CD8-positive, alpha-beta memory T cell (primary cell): ENCODE measurements at regions not wholly inside any gene's neighbourhood (a gene's known extent, or its start where the extent isn't known, plus 50 kb on each side); places are given as distances from the start of the nearest gene placed in this dataset.
A peak's percentile ranks its signal among the peaks of the same experiment; 100 is the strongest.

ENCODE experiments used
- CTCF ChIA-PET: fragments of 350-600 bp; sonication (Branson Sonifier 250); formaldehyde crosslinking; loops from one replicate; lab custom pipeline; 2021; ENCODE audit warnings: antibody characterized with exemption; lab: Charles Lee
- POLR2A ChIA-PET: fragments of 350-600 bp; sonication (Branson Sonifier 250); formaldehyde crosslinking; loops from one replicate; lab custom pipeline; 2021; ENCODE audit warnings: antibody characterized with exemption; lab: Charles Lee
- DNase-seq, 5 donors: peaks; one replicate each; pipeline versions ENCODE4 v3.0.0 to v3.0.0-alpha.2; 2020 to 2022; ENCODE audit warnings: mixed read lengths in 1 of 5
- H3K27ac ChIP-seq: one replicate; pipeline ENCODE4 v1.7.0; 2013; ENCODE audit warnings: low read depth, mild to moderate bottlenecking, low read length, moderate library complexity
- H3K27me3 ChIP-seq: 2 replicates; pipeline ENCODE4 v1.7.0; 2013; ENCODE audit warnings: low read length, mild to moderate bottlenecking; ENCODE audit not compliant: insufficient read depth, poor library complexity, severe bottlenecking
- H3K36me3 ChIP-seq: 2 replicates; pipeline ENCODE4 v1.7.0; 2013; ENCODE audit warnings: mild to moderate bottlenecking, low read length, moderate library complexity; ENCODE audit not compliant: insufficient read depth
- H3K4me1 ChIP-seq: 2 replicates; pipeline ENCODE4 v1.7.0; 2013; ENCODE audit warnings: mild to moderate bottlenecking, low read length, moderate library complexity; ENCODE audit not compliant: insufficient read depth
- H3K4me3 ChIP-seq: 2 replicates; pipeline ENCODE4 v1.7.0; 2013; ENCODE audit warnings: mild to moderate bottlenecking, low read length
- H3K9me3 ChIP-seq: 2 replicates; pipeline ENCODE4 v1.7.0; 2013; ENCODE audit warnings: mild to moderate bottlenecking, low read length
- H3K27ac Mint-ChIP-seq, 8 donors: one replicate each; pipeline ENCODE4 v1.8.0; 2020 to 2021; ENCODE audit warnings: mixed read lengths in 8 of 8, mild to moderate bottlenecking in 6 of 8, inconsistent platforms in 3 of 8, moderate library complexity in 3 of 8
- H3K27me3 Mint-ChIP-seq, 2 donors: one replicate each; pipeline ENCODE4 v1.8.0; 2020 to 2021; ENCODE audit warnings: mixed read lengths in 2 of 2, mild to moderate bottlenecking in 1 of 2, moderate library complexity in 1 of 2
- H3K36me3 Mint-ChIP-seq, 3 donors: one replicate each; pipeline ENCODE4 v1.8.0; 2020 to 2021; ENCODE audit warnings: mixed read lengths in 3 of 3, inconsistent platforms in 1 of 3, mild to moderate bottlenecking in 1 of 3
- H3K4me1 Mint-ChIP-seq, 3 donors: one replicate each; pipeline ENCODE4 v1.8.0; 2020 to 2021; ENCODE audit warnings: mixed read lengths in 3 of 3, inconsistent platforms in 1 of 3, mild to moderate bottlenecking in 1 of 3
- H3K4me3 Mint-ChIP-seq, 7 donors: one replicate each; pipeline ENCODE4 v1.8.0; 2020 to 2021; ENCODE audit warnings: mixed read lengths in 7 of 7, mild to moderate bottlenecking in 6 of 7, moderate library complexity in 4 of 7, inconsistent platforms in 2 of 7
- H3K9me3 Mint-ChIP-seq, 5 donors: one replicate each; pipeline ENCODE4 v1.8.0; 2020 to 2022; ENCODE audit warnings: mixed read lengths in 5 of 5, mild to moderate bottlenecking in 3 of 5, moderate library complexity in 2 of 5, inconsistent platforms in 1 of 5

- Mint-ChIP-seq H3K9me3 (no peaks in the 10 kb centered on the region), H3K4me3 (no peak overlapping the region), H3K27ac (peak overlapping the region in 1 of 8 donors; percentile 3), H3K36me3 (no peaks in the 10 kb centered on the region), H3K27me3 (peaks cover 9 to 12% of the 10 kb centered on the region in 2 donors), H3K4me1 (peaks cover 0 to 1% (median 0%) of the 10 kb centered on the region in 3 donors)
- CTCF ChIA-PET: no interaction called here
- DNase-seq: no peak
- H3K27me3 ChIP-seq: no peaks in the 10 kb centered on the region
- H3K9me3 ChIP-seq: no peaks in the 10 kb centered on the region
- POLR2A ChIA-PET: no interaction called here
- H3K4me3 ChIP-seq: no peak overlapping the region
- no peaks in the 10 kb centered on the region for H3K36me3 ChIP-seq
- no peaks in the 10 kb centered on the region for H3K4me1 ChIP-seq
- no peak overlapping the region for H3K27ac ChIP-seq
Observed at GRCh38 chr11:8340296-8340695, 76.6 kb upstream of the LMO1 start.

GRCh38 chr11:8339592-8340022 is 75.9 kb upstream of the LMO1 start:
- Mint-ChIP-seq H3K27me3 (peaks cover 9 to 12% of the 10 kb centered on the region in 2 donors), H3K27ac (no peak overlapping the region), H3K9me3 (no peaks in the 10 kb centered on the region), H3K36me3 (no peaks in the 10 kb centered on the region), H3K4me1 (peaks cover 0 to 1% (median 0%) of the 10 kb centered on the region in 3 donors), H3K4me3 (no peak overlapping the region)
- no peak overlapping the region for H3K4me3 ChIP-seq
- H3K4me1 ChIP-seq: no peaks in the 10 kb centered on the region
- no peaks in the 10 kb centered on the region for H3K36me3 ChIP-seq
- H3K27me3 ChIP-seq: no peaks in the 10 kb centered on the region
- H3K9me3 ChIP-seq: no peaks in the 10 kb centered on the region
- no peak overlapping the region for H3K27ac ChIP-seq
- no peak for DNase-seq
- POLR2A ChIA-PET: no interaction called here
- CTCF ChIA-PET: no interaction called here

- Histone ChIP-seq H3K27ac (no peak overlapping the region), H3K27me3 (no peaks in the 10 kb centered on the region), H3K4me3 (no peak overlapping the region), H3K9me3 (no peaks in the 10 kb centered on the region), H3K36me3 (no peaks in the 10 kb centered on the region), H3K4me1 (no peaks in the 10 kb centered on the region)
- peaks cover 0 to 1% (median 0%) of the 10 kb centered on the region in 3 donors for H3K4me1 Mint-ChIP-seq
- H3K27ac Mint-ChIP-seq: no peak overlapping the region
- H3K9me3 Mint-ChIP-seq: no peaks in the 10 kb centered on the region
- CTCF ChIA-PET: no interaction called here
- H3K36me3 Mint-ChIP-seq: no peaks in the 10 kb centered on the region
- no peak overlapping the region for H3K4me3 Mint-ChIP-seq
- POLR2A ChIA-PET: no interaction called here
- peaks cover 7 to 9% of the 10 kb centered on the region in 2 donors for H3K27me3 Mint-ChIP-seq
- DNase-seq: no peak
Observed at GRCh38 chr11:8338138-8338537, 74.5 kb upstream of the LMO1 start.

GRCh38 chr11:8337130-8337795 is 73.6 kb upstream of the LMO1 start:
- Mint-ChIP-seq H3K9me3 (no peaks in the 10 kb centered on the region), H3K4me3 (no peak overlapping the region), H3K27me3 (peaks cover 4 to 9% of the 10 kb centered on the region in 2 donors), H3K4me1 (peaks cover 0 to 1% (median 0%) of the 10 kb centered on the region in 3 donors), H3K36me3 (no peaks in the 10 kb centered on the region), H3K27ac (no peak overlapping the region)
- no peaks in the 10 kb centered on the region for H3K36me3 ChIP-seq
- DNase-seq: no peak
- H3K4me3 ChIP-seq: no peak overlapping the region
- H3K27me3 ChIP-seq: no peaks in the 10 kb centered on the region
- no peaks in the 10 kb centered on the region for H3K4me1 ChIP-seq
- ChIA-PET POLR2A (no interaction called here), CTCF (no interaction called here)
- H3K9me3 ChIP-seq: no peaks in the 10 kb centered on the region
- no peak overlapping the region for H3K27ac ChIP-seq

- Histone ChIP-seq H3K27me3 (no peaks in the 10 kb centered on the region), H3K27ac (no peak overlapping the region), H3K9me3 (no peaks in the 10 kb centered on the region), H3K4me3 (no peak overlapping the region), H3K4me1 (no peaks in the 10 kb centered on the region), H3K36me3 (no peaks in the 10 kb centered on the region)
- Mint-ChIP-seq H3K4me3 (no peak overlapping the region), H3K36me3 (no peaks in the 10 kb centered on the region), H3K27me3 (peaks cover 4 to 9% of the 10 kb centered on the region in 2 donors), H3K27ac (no peak overlapping the region), H3K9me3 (no peaks in the 10 kb centered on the region), H3K4me1 (peaks cover 0 to 1% (median 0%) of the 10 kb centered on the region in 3 donors)
- POLR2A ChIA-PET: no interaction called here
- CTCF ChIA-PET: no interaction called here
- DNase-seq: no peak
Observed at GRCh38 chr11:8336356-8337129, 72.9 kb upstream of the LMO1 start.

GRCh38 chr11:8335683-8336082 is 72.0 kb upstream of the LMO1 start:
- CTCF ChIA-PET: no interaction called here

GRCh38 chr11:8335186-8335585 is 71.5 kb upstream of the LMO1 start:
- Histone ChIP-seq H3K4me1 (no peaks in the 10 kb centered on the region), H3K27ac (no peak overlapping the region), H3K9me3 (no peaks in the 10 kb centered on the region), H3K36me3 (no peaks in the 10 kb centered on the region), H3K4me3 (no peak overlapping the region), H3K27me3 (no peaks in the 10 kb centered on the region)
- H3K4me3 Mint-ChIP-seq: no peak overlapping the region
- H3K9me3 Mint-ChIP-seq: no peaks in the 10 kb centered on the region
- no peak overlapping the region for H3K27ac Mint-ChIP-seq
- H3K27me3 Mint-ChIP-seq: peaks cover 8 to 15% of the 10 kb centered on the region in 2 donors
- no peaks in the 10 kb centered on the region for H3K36me3 Mint-ChIP-seq
- peaks cover 0 to 1% (median 0%) of the 10 kb centered on the region in 3 donors for H3K4me1 Mint-ChIP-seq
- CTCF ChIA-PET: no interaction called here
- POLR2A ChIA-PET: no interaction called here
- no peak for DNase-seq

More at GRCh38 chr11:8335683-8336082, 72.0 kb upstream of the LMO1 start:
- Histone ChIP-seq H3K36me3 (no peaks in the 10 kb centered on the region), H3K9me3 (no peaks in the 10 kb centered on the region), H3K4me3 (no peak overlapping the region), H3K4me1 (no peaks in the 10 kb centered on the region), H3K27me3 (no peaks in the 10 kb centered on the region), H3K27ac (no peak overlapping the region)
- Mint-ChIP-seq H3K27ac (no peak overlapping the region), H3K4me3 (no peak overlapping the region), H3K36me3 (no peaks in the 10 kb centered on the region), H3K9me3 (no peaks in the 10 kb centered on the region), H3K27me3 (peaks cover 7 to 17% of the 10 kb centered on the region in 2 donors), H3K4me1 (peaks cover 0 to 1% (median 0%) of the 10 kb centered on the region in 3 donors)
- POLR2A ChIA-PET: no interaction called here
- no peak for DNase-seq

- Histone ChIP-seq H3K9me3 (no peaks in the 10 kb centered on the region), H3K4me1 (no peaks in the 10 kb centered on the region), H3K27ac (no peak overlapping the region), H3K27me3 (no peaks in the 10 kb centered on the region), H3K36me3 (no peaks in the 10 kb centered on the region), H3K4me3 (no peak overlapping the region)
- Mint-ChIP-seq H3K27ac (no peak overlapping the region), H3K4me3 (no peak overlapping the region), H3K27me3 (peaks cover 9 to 11% of the 10 kb centered on the region in 2 donors), H3K9me3 (no peaks in the 10 kb centered on the region), H3K4me1 (peaks cover 0 to 1% (median 0%) of the 10 kb centered on the region in 3 donors), H3K36me3 (no peaks in the 10 kb centered on the region)
- CTCF ChIA-PET: no interaction called here
- no peak for DNase-seq
- POLR2A ChIA-PET: no interaction called here
Observed at GRCh38 chr11:8333811-8334401, 70.2 kb upstream of the LMO1 start.
